Activated naive CD4-positive, alpha-beta T cell treated with anti-CD3 and anti-CD28 coated beads for 36 hours (primary cell): ENCODE measurements at regions not wholly inside any gene's neighbourhood (a gene's known extent, or its start where the extent isn't known, plus 50 kb on each side); places are given as distances from the start of the nearest gene placed in this dataset.
A peak's percentile ranks its signal among the peaks of the same experiment; 100 is the strongest.

Source experiments
- CTCF ChIA-PET: fragments of 350-600 bp; sonication (Branson Sonifier 250); formaldehyde crosslinking; loops from one replicate; lab custom pipeline; 2021; ENCODE audit warnings: antibody characterized with exemption; lab: Charles Lee
- DNase-seq: peaks from one replicate; pipeline ENCODE4 v3.0.0-alpha.2; 2020
- H3K27ac Mint-ChIP-seq: one replicate; pipeline ENCODE4 v1.8.0; 2021; ENCODE audit warnings: mild to moderate bottlenecking, mixed read lengths
- H3K27me3 Mint-ChIP-seq: one replicate; pipeline ENCODE4 v1.8.0; 2021; ENCODE audit warnings: low read depth, mixed read lengths
- H3K36me3 Mint-ChIP-seq: one replicate; pipeline ENCODE4 v1.8.0; 2021; ENCODE audit warnings: low read depth, mixed read lengths
- H3K4me1 Mint-ChIP-seq: one replicate; pipeline ENCODE4 v1.8.0; 2021; ENCODE audit warnings: low read depth, mixed read lengths
- H3K4me3 Mint-ChIP-seq: one replicate; pipeline ENCODE4 v1.8.0; 2021; ENCODE audit warnings: mild to moderate bottlenecking, moderate library complexity, mixed read lengths
- H3K9me3 Mint-ChIP-seq: one replicate; pipeline ENCODE4 v1.8.0; 2021; ENCODE audit warnings: mixed read lengths
- intact Hi-C: fragments of 100-400 bp; cut with micrococcal nuclease; formaldehyde crosslinking; loops from one replicate; pipeline ENCODE4 v1.15.1; 2023

- H3K4me1 Mint-ChIP-seq, result peaks cover 43% of the 10 kb centered on the region
- no peaks in the 10 kb centered on the region for H3K9me3 Mint-ChIP-seq
- peaks cover 2% of the 10 kb centered on the region for H3K27me3 Mint-ChIP-seq
- H3K27ac Mint-ChIP-seq, result no peak overlapping the region
- no peaks in the 10 kb centered on the region for H3K36me3 Mint-ChIP-seq
- H3K4me3 Mint-ChIP-seq, result no peak overlapping the region
- DNase-seq, result no peak
- CTCF ChIA-PET, result interaction anchor here (0.6 to 8.8 kb wide), 8 partner anchors 8 to 146 kb away, joined by 3 to 376 read pairs (median 8); partner anchors contain the start of gene FHDC1
- intact Hi-C loops, result loop anchor here (5.0 to 10.0 kb wide), 2 partner anchors 397 to 674 kb away; no protein-coding TSS in a partner anchor
These were observed 122.5 kb upstream of the TRIM2 start for GRCh38 chr4:153081693-153082092.

- no peak overlapping the region for H3K4me3 Mint-ChIP-seq
- DNase-seq, result no peak
These were observed 121.6 kb upstream of the TRIM2 start for GRCh38 chr4:153082322-153083301.

GRCh38 chr4:153083447-153083947, 120.7 kb upstream of the TRIM2 start:
- DNase-seq, result peak; percentile 70
- H3K27me3 Mint-ChIP-seq, result peaks cover 2% of the 10 kb centered on the region
- H3K27ac Mint-ChIP-seq, result no peak overlapping the region
- no peaks in the 10 kb centered on the region for H3K36me3 Mint-ChIP-seq
- CTCF ChIA-PET, result interaction anchor here (0.6 to 8.8 kb wide), 39 partner anchors 8 to 1178 kb away, joined by 3 to 376 read pairs (median 4); no protein-coding TSS in a partner anchor
- peaks cover 43% of the 10 kb centered on the region for H3K4me1 Mint-ChIP-seq
- intact Hi-C loops, result loop anchor here (1.0 to 10.0 kb wide), 5 partner anchors 45 to 676 kb away; no protein-coding TSS in a partner anchor
- no peaks in the 10 kb centered on the region for H3K9me3 Mint-ChIP-seq
- peak overlapping the region; percentile 28 for H3K4me3 Mint-ChIP-seq

More at GRCh38 chr4:153082322-153083301, 121.6 kb upstream of the TRIM2 start:
- H3K9me3 Mint-ChIP-seq, result no peaks in the 10 kb centered on the region
- CTCF ChIA-PET, result interaction anchor here (0.5 to 8.8 kb wide), 38 partner anchors 7 to 1179 kb away, joined by 3 to 376 read pairs (median 4); partner anchors contain the start of gene FHDC1
- intact Hi-C loops, result loop anchor here (1.0 to 10.0 kb wide), 5 partner anchors 46 to 675 kb away; no protein-coding TSS in a partner anchor
- no peaks in the 10 kb centered on the region for H3K36me3 Mint-ChIP-seq
- H3K4me1 Mint-ChIP-seq, result peaks cover 43% of the 10 kb centered on the region
- H3K27ac Mint-ChIP-seq, result no peak overlapping the region
- H3K27me3 Mint-ChIP-seq, result peaks cover 2% of the 10 kb centered on the region

- H3K4me3 Mint-ChIP-seq, result no peak overlapping the region
- no peak overlapping the region for H3K27ac Mint-ChIP-seq
- H3K27me3 Mint-ChIP-seq, result peaks cover 2% of the 10 kb centered on the region
- H3K36me3 Mint-ChIP-seq, result no peaks in the 10 kb centered on the region
- no peaks in the 10 kb centered on the region for H3K9me3 Mint-ChIP-seq
- CTCF ChIA-PET, result interaction anchor here (0.7 to 8.8 kb wide), 35 partner anchors 8 to 513 kb away, joined by 3 to 376 read pairs (median 5); no protein-coding TSS in a partner anchor
- peaks cover 51% of the 10 kb centered on the region for H3K4me1 Mint-ChIP-seq
- DNase-seq, result no peak
- intact Hi-C loops, result loop anchor here (2.0 to 10.0 kb wide), 3 partner anchors 400 to 677 kb away; no protein-coding TSS in a partner anchor
These were observed 119.8 kb upstream of the TRIM2 start for GRCh38 chr4:153084224-153084979.

GRCh38 chr4:153084980-153085630, 119.1 kb upstream of the TRIM2 start:
- no peaks in the 10 kb centered on the region for H3K36me3 Mint-ChIP-seq
- intact Hi-C loops, result loop anchor here (1.0 to 10.0 kb wide), 8 partner anchors 30 to 678 kb away; partner anchors contain the start of genes ARFIP1 and TIGD4
- peak overlapping the region; percentile 14 for H3K4me3 Mint-ChIP-seq
- peak; percentile 94 for DNase-seq
- peaks cover 2% of the 10 kb centered on the region for H3K27me3 Mint-ChIP-seq
- peak overlapping the region; percentile 74 for H3K27ac Mint-ChIP-seq
- no peaks in the 10 kb centered on the region for H3K9me3 Mint-ChIP-seq
- peaks cover 47% of the 10 kb centered on the region for H3K4me1 Mint-ChIP-seq
- CTCF ChIA-PET, result interaction anchor here (0.7 to 8.8 kb wide), 33 partner anchors 11 to 600 kb away, joined by 3 to 376 read pairs (median 4); partner anchors contain the start of genes ARFIP1 and TIGD4

- H3K4me3 Mint-ChIP-seq, result no peak overlapping the region
- no peak for DNase-seq
- H3K36me3 Mint-ChIP-seq, result no peaks in the 10 kb centered on the region
- no peak overlapping the region for H3K27ac Mint-ChIP-seq
- CTCF ChIA-PET, result interaction anchor here (0.7 to 1.2 kb wide), 2 partner anchors 38 to 40 kb away, joined by 3 to 12 read pairs; no protein-coding TSS in a partner anchor
- no peaks in the 10 kb centered on the region for H3K9me3 Mint-ChIP-seq
- H3K4me1 Mint-ChIP-seq, result peaks cover 39% of the 10 kb centered on the region
- intact Hi-C loops, result loop anchor here (2.0 to 10.0 kb wide), 3 partner anchors 17 to 665 kb away; no protein-coding TSS in a partner anchor
- no peaks in the 10 kb centered on the region for H3K27me3 Mint-ChIP-seq
These were observed 116.5 kb upstream of the TRIM2 start for GRCh38 chr4:153087671-153088194.

- CTCF ChIA-PET, result interaction anchor here (1.0 to 4.8 kb wide), 6 partner anchors 9 to 37 kb away, joined by 3 to 45 read pairs (median 7); no protein-coding TSS in a partner anchor
- DNase-seq, result no peak
- no peaks in the 10 kb centered on the region for H3K36me3 Mint-ChIP-seq
- H3K9me3 Mint-ChIP-seq, result no peaks in the 10 kb centered on the region
- intact Hi-C loops, result loop anchor here (2.0 to 10.0 kb wide), 3 partner anchors 15 to 663 kb away; no protein-coding TSS in a partner anchor
- H3K27ac Mint-ChIP-seq, result no peak overlapping the region
- H3K4me1 Mint-ChIP-seq, result peaks cover 24% of the 10 kb centered on the region
- no peaks in the 10 kb centered on the region for H3K27me3 Mint-ChIP-seq
- H3K4me3 Mint-ChIP-seq, result no peak overlapping the region
These were observed 114.5 kb upstream of the TRIM2 start for GRCh38 chr4:153089742-153090141.

GRCh38 chr4:153090181-153090580, 114.1 kb upstream of the TRIM2 start:
- Mint-ChIP-seq H3K4me1 (peaks cover 22% of the 10 kb centered on the region), H3K27me3 (no peaks in the 10 kb centered on the region)

GRCh38 chr4:153090670-153091385, 113.4 kb upstream of the TRIM2 start:
- no peaks in the 10 kb centered on the region for H3K27me3 Mint-ChIP-seq
- H3K36me3 Mint-ChIP-seq, result no peaks in the 10 kb centered on the region
- intact Hi-C loops, result no loop called here
- H3K27ac Mint-ChIP-seq, result no peak overlapping the region
- H3K4me3 Mint-ChIP-seq, result no peak overlapping the region
- CTCF ChIA-PET, result interaction anchor here (1.6 to 4.8 kb wide), 3 partner anchors 7 to 36 kb away, joined by 4 to 45 read pairs (median 12); no protein-coding TSS in a partner anchor
- no peaks in the 10 kb centered on the region for H3K9me3 Mint-ChIP-seq
- peaks cover 15% of the 10 kb centered on the region for H3K4me1 Mint-ChIP-seq
- DNase-seq, result no peak

More at GRCh38 chr4:153090181-153090580, 114.1 kb upstream of the TRIM2 start:
- no peaks in the 10 kb centered on the region for H3K36me3 Mint-ChIP-seq
- H3K27ac Mint-ChIP-seq, result no peak overlapping the region
- no peaks in the 10 kb centered on the region for H3K9me3 Mint-ChIP-seq
- no peak overlapping the region for H3K4me3 Mint-ChIP-seq
- CTCF ChIA-PET, result interaction anchor here (1.4 to 4.8 kb wide), 3 partner anchors 9 to 37 kb away, joined by 3 to 45 read pairs (median 12); no protein-coding TSS in a partner anchor
- DNase-seq, result no peak
- intact Hi-C loops, result no loop called here

- intact Hi-C loops, result no loop called here
- H3K4me3 Mint-ChIP-seq, result no peak overlapping the region
These were observed 110.8 kb upstream of the TRIM2 start for GRCh38 chr4:153093396-153093795.

More at GRCh38 chr4:153093396-153093795, 110.8 kb upstream of the TRIM2 start:
- no peak for DNase-seq
- no peaks in the 10 kb centered on the region for H3K9me3 Mint-ChIP-seq
- no peaks in the 10 kb centered on the region for H3K27me3 Mint-ChIP-seq
- CTCF ChIA-PET, result interaction anchor here (1.0 to 9.2 kb wide), 2 partner anchors 10 to 34 kb away, joined by 4 to 75 read pairs; no protein-coding TSS in a partner anchor
- H3K27ac Mint-ChIP-seq, result no peak overlapping the region
- no peaks in the 10 kb centered on the region for H3K36me3 Mint-ChIP-seq
- peaks cover 14% of the 10 kb centered on the region for H3K4me1 Mint-ChIP-seq
